ENCODE measurements at regions not wholly inside any gene's neighbourhood (a gene's known extent, or its start where the extent isn't known, plus 50 kb on each side); places are given as distances from the start of the nearest gene placed in this dataset.

DNA sequence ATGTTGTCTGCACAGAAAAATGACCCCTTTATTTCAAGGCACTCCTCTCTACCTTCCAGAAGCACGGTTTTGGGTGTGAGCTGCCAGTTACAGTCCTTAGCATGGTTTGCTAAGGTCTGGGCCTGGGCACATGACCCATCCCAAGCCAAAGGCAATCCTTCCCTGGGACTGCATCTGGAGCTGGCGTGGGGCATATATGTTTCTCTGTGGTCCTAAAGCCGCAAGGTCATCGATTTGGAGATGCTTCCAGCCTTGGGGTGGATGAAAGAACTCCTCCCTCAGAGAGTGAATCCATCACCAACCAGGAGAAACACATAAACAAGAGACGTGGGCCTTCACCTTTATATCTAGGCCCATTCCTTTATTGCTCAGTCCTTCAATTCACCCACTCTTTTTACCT, 50.1 kb upstream of the IGFBP3 start:
- DNase-seq (ENCODE audit: low read depth): no peak
- H3K4me3 ChIP-seq (ENCODE audit: low read depth, low read length): no peak overlapping the region
- TF ChIP-seq, protein P1, sequence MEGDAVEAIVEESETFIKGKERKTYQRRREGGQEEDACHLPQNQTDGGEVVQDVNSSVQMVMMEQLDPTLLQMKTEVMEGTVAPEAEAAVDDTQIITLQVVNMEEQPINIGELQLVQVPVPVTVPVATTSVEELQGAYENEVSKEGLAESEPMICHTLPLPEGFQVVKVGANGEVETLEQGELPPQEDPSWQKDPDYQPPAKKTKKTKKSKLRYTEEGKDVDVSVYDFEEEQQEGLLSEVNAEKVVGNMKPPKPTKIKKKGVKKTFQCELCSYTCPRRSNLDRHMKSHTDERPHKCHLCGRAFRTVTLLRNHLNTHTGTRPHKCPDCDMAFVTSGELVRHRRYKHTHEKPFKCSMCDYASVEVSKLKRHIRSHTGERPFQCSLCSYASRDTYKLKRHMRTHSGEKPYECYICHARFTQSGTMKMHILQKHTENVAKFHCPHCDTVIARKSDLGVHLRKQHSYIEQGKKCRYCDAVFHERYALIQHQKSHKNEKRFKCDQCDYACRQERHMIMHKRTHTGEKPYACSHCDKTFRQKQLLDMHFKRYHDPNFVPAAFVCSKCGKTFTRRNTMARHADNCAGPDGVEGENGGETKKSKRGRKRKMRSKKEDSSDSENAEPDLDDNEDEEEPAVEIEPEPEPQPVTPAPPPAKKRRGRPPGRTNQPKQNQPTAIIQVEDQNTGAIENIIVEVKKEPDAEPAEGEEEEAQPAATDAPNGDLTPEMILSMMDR (IDR thresholded peaks at IDR 0.05; ENCODE audit: control insufficient read depth, extremely low read depth, insufficient read depth): no peak
